Activated CD8-positive, alpha-beta memory T cell treated with anti-CD3 and anti-CD28 coated beads, Interleukin-2, amount 50 U/mL, for 24 hours (primary cell): ENCODE measurements at regions not wholly inside any gene's neighbourhood (a gene's known extent, or its start where the extent isn't known, plus 50 kb on each side); places are given as distances from the start of the nearest gene placed in this dataset.

Experiments used
- DNase-seq: peaks from one replicate; pipeline ENCODE4 v3.0.0-alpha.2; 2020; ENCODE audit errors: extremely low read depth

DNA sequence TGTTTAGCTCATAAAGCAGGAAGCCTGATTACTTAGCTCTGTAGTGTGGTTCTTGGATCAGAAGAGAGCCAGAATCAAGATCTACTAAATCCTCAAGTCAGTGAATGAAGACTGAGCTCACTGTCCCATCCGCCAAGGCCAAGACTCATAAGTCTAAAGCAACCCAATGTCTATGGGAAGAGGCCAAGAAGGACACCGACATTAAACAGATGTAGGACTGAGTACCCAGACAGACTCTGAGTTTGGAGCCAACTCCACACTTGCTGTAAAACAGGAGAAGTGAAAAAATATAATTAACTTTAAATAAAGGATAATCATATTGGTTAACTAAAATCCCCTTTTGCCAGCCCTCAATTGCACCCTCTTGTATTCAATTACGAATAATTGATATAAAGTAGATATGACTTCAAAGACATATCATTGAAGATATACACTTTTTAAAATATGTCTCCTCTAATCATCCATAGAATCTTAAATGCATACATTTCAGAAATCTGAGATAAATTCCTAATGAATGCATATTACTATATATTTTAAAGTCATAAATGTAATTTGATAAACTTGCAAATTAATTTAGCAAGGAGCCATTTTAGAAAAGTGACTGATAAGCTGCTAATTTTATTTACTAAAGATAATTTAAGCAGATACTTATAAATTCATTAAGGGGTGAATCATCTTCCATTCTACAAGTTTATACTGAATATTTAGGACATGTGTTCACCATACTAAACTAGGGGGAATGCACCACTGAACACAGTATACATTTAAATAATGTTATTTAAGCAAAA is 617.0 kb upstream of the ARID1B start:
- DNase-seq: no peak

GRCh38 chr6:156154896-156155295 is 622.3 kb upstream of the ARID1B start:
- DNase-seq: no peak

DNA sequence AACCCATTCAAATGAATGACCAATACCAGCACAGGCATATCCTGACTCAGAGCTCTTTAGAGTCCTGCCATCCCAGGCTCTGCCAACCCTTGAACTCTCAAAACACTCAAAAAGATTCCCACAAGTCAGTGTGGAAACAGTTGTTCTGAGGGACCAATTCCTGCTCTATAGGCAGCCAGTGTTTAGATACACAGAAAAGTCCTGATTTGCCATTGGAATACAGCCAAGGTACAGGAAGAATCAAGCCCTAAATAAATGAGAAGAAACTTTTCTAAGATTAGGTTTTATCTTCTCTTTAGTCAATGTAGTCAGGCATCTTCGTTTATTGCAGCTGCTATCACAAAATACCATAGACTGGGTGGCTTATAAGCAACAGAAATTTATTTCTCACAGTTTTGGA is 626.8 kb upstream of the ARID1B start:
- DNase-seq: no peak

- no peak for DNase-seq
Observed at GRCh38 chr6:156146891-156147290, 630.3 kb upstream of the ARID1B start.

GRCh38 chr6:156131221-156131903 is 645.8 kb upstream of the ARID1B start:
- DNase-seq: no peak

DNA sequence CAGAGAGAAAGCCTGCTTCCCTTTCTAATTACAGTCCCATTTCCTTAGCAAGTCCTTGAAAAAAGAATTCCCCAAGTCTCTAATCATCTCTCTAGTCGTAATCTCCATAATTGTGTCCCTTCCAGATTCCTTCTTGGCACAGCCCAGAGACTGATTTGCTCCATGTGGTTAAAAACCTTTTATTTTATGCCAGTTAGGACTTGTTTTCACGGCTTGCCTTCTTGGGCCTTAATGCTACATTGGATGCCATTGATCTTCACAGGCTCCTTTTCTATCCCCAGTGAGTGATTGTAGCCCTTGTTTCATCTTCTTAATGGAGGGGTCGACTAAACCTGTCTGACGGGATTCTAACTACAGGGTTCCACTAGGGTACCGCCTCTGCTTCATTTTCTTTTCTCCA is 650.6 kb upstream of the ARID1B start:
- no peak for DNase-seq

DNA sequence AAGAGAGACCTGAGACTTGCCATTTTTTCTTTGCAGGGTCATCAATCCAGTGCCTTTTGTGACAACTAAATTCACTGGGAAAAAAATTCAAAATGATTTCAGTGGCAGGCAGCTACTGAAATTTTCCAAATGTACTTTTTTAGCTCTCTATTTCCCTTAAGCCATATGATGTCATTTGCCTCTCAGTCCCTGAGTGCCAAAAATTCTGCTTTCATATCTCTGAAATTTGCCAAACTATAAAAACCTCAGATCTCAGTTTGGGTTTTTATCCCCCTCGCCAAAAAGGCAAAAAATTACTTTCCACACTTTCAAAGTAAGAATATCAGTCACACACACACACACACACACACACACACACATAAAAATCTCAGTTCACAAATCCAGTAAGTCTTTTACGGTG is 651.3 kb upstream of the ARID1B start:
- DNase-seq: no peak

DNA sequence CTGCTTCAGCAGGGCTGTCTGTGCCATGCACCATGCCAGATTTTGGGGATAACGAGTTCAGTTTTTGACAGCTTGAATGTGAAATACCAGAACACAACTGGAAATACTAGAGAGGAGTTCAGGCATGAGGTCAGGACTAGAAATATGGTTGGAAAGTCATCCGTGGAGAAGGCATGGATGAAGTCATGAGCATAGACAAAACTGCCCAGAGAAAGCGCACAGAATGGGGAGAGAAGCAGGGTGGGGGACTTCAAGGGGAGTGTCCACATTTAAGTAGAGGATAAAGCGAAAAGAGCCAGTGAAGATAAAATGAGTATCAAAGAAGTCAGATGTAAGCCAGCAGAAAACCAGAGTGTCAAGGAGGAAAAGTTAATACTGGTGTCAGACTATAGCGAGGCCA is 653.4 kb upstream of the ARID1B start:
- DNase-seq: no peak

DNA sequence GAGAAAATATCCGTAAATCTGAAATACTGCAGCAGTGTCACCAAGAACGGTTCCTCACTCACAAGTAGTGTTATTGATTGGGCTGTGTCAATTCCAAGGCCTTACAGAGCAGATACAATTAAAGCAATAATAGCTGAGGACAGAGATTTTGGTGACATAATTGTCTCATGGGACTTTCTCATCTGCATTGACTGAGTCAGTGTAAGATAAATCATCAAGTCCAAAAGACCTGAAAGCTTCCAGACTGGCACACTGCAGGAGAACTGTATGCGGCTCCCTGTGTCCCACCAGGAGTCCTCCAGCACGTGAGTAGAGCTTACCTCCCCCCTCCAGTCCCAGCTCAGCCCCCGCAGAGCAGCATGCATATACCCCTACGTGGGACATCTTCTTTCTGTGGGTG is 655.2 kb upstream of the ARID1B start:
- no peak for DNase-seq

- DNase-seq: no peak
Observed at GRCh38 chr6:156114541-156114940, 658.9 kb upstream of the NOX3 start.

GRCh38 chr6:156113631-156114030 is 658.0 kb upstream of the NOX3 start:
- no peak for DNase-seq

- DNase-seq: no peak
Observed at GRCh38 chr6:156111913-156112312, 656.3 kb upstream of the NOX3 start.

- DNase-seq: no peak
Observed at GRCh38 chr6:156110249-156110648, 654.6 kb upstream of the NOX3 start.

DNA sequence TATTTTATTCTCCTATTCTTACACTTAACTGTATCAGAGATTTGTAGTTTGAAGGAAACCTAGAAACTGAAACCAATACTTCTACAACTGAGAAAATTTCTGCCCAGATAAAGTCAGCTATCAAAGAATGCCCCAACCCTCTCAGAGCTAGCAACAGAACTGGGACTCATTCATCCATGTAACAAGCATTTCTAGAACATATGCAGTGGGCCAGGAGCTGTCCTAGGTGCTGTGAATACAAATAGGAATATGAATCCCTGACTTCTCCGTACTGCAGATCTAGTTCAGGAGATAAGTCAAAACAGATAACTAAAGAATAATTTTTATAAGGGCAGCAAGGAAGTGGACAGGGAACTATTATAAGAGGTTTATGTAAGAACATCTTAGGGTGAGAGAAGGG is 654.1 kb upstream of the NOX3 start:
- no peak for DNase-seq

- DNase-seq: no peak
Observed at GRCh38 chr6:156107624-156108101, 652.0 kb upstream of the NOX3 start.

DNA sequence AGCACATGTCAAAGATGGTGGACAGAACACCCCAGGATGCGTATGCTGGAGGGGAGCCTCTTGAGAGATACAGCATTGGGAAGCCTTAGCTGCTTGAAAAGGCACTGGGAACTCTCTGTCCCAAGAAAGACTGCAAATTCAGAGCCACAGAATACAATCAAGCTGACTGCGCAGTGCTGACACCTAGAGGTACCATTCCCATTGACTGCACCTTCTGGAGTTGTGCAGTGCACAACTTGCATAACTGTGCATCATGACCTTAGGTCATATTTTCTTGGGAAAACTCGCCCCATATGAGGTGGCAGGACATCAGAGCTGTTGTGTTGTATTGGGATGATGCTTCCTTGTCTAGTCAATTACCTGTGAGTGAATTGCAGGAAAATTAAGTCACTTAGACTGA is 646.5 kb upstream of the NOX3 start:
- DNase-seq: no peak

DNA sequence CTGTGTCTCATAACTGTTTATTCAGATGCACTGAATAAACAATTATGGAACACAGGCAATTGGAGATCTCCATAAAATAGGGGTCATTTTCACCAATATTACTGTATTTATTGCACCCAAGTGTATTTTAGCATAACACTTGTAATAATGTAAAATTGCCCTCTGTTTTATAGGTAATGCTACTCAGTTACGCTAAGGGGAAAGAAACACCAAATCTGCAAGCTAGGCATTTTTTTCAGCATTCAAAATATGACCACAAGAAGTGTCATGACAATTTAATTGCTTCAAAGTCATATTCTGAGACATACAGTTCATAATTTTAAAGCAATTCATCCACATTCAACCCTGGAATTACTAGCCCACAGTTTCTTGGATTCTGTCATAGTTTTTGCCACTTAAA is 643.2 kb upstream of the NOX3 start:
- no peak for DNase-seq

DNA sequence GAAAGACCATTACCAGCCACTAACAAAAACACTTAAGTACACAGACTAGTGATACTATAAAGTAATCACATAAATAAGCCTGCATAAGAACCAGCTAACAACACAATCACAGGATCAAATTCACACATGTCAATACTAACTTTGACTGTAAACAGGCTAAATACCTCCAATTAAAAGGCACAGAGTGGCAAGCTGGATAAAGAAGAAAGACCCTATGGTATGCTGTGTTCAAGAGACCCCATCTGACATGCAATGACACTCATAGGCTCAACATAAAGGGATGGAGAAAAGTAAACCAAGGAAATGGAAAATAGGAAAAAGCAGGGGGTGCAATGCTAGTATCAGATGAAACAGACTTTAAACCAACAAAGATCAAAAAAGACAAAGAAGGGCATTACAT is 631.8 kb upstream of the NOX3 start:
- no peak for DNase-seq

DNA sequence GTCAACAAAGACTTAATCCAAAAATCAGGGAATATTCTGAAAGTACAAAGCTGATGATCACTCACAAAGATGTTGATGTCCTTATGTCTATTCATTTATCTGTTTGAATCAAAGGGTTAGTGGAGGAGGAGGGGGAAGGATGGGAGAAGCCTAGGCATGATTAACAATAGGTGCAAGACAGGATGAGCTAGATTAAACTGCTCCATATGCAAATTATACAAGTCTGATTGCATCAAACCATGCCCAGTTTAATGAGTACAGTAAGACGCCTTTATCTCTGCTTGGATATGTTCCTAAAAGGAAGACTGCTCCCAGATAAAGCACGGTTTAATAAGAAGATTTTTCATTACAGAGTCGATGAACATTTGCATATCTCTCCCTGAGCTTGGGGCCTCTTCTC is 626.4 kb upstream of the NOX3 start:
- no peak for DNase-seq

DNA sequence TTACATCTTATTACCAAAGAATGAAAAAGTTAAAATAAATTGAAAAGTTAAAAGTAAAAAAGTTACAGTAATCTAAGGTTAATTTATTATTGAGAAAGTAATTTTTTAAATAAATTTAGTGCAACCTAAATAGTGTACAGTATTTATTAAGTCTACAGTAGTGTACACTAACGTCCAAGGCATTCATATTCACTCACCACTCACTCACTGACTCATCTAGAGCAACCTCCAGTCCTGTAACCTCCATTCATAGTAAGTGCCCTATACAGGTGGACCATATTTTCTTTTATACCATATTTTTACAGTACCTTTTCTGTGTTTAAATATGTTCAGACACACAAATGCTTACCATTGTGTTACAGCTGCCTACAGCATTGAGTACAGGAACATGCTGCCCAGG is 624.7 kb upstream of the NOX3 start:
- no peak for DNase-seq

- no peak for DNase-seq
Observed at GRCh38 chr6:156068881-156069280, 613.2 kb upstream of the NOX3 start.

DNA sequence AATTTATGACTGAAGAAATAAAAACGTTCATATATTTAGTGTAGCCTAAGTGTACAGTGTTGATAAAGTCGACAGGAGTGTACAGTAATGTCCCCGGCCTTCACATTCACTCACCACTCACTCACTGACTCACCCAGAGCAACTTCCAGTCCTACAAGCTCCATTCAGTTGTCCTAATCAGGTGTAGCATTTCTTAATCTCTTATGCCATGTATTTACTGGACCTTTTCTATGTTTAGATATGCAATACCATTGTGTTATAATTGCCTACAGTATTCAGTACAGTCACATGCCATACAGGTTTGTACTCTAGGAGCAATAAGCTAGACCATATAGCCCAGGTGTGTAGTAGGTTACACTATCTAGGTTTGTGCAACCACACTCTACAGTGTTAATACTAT is 610.2 kb upstream of the NOX3 start:
- no peak for DNase-seq

- no peak for DNase-seq
Observed at GRCh38 chr6:156062091-156062563, 606.5 kb upstream of the NOX3 start.
